Spleen (tissue), 11 donors: ENCODE measurements at regions not wholly inside any gene's neighbourhood (a gene's known extent, or its start where the extent isn't known, plus 50 kb on each side); places are given as distances from the start of the nearest gene placed in this dataset.

ENCODE experiments used
- DNase-seq: peaks from one replicate; pipeline ENCODE4 v3.0.0-alpha.2; 2020
- H3K27ac ChIP-seq, 8 donors: fragments of 200-600 bp; sonication (generic) in 7 of 8; 1 replicate in 4 of 8; 2 replicates in 4 of 8; pipeline versions ENCODE4 v1.5.0 to v1.8.0; 2016 to 2021; ENCODE audit warnings: inconsistent platforms in 4 of 8, mild to moderate bottlenecking in 4 of 8, moderate library complexity in 1 of 8
- H3K27me3 ChIP-seq, 7 donors: fragments of 200-600 bp; sonication (generic) in 6 of 7; replicated peaks in 1 of 7; 1 replicate in 4 of 7; 2 replicates in 3 of 7; pipeline versions ENCODE4 v1.5.0 to v1.8.0; 2016 to 2021; ENCODE audit warnings: inconsistent platforms in 3 of 7, mild to moderate bottlenecking in 1 of 7
- H3K36me3 ChIP-seq, 6 donors: fragments of 200-600 bp; sonication (generic) in 5 of 6; 1 replicate in 4 of 6; 2 replicates in 2 of 6; pipeline versions ENCODE4 v1.5.0 to v1.8.0; 2016 to 2021; ENCODE audit warnings: inconsistent platforms in 2 of 6
- H3K4me1 ChIP-seq, 6 donors: fragments of 200-600 bp; sonication (generic) in 5 of 6; 1 replicate in 3 of 6; 2 replicates in 3 of 6; pipeline versions ENCODE4 v1.5.0 to v1.8.0; 2016 to 2021; ENCODE audit warnings: inconsistent platforms in 3 of 6
- H3K4me3 ChIP-seq, 8 donors: fragments of 200-600 bp; sonication (generic) in 7 of 8; 1 replicate in 4 of 8; 2 replicates in 4 of 8; pipeline versions ENCODE4 v1.5.0 to v1.8.0; 2016 to 2021; ENCODE audit warnings: inconsistent platforms in 4 of 8, mild to moderate bottlenecking in 4 of 8, moderate library complexity in 2 of 8
- H3K9me3 ChIP-seq, 8 donors: fragments of 200-600 bp; sonication (generic) in 7 of 8; 1 replicate in 4 of 8; 2 replicates in 4 of 8; pipeline versions ENCODE4 v1.5.0 to v1.8.0; 2016 to 2021; ENCODE audit warnings: inconsistent platforms in 4 of 8
- CTCF ChIP-seq, 11 experiments: fragments of 200-600 bp in 7 of 11; fragments of 450-650 bp in 4 of 11; sonication (generic) in 4 of 11; IDR thresholded peaks in 8 of 11; conservative IDR thresholded peaks in 3 of 11; 1 replicate in 7 of 11; 2 replicates in 4 of 11; pipeline versions ENCODE4 v1.4.0 to v1.8.0; 2016 to 2021; ENCODE audit warnings: antibody characterized with exemption in 11 of 11, inconsistent platforms in 4 of 11, mild to moderate bottlenecking in 1 of 11
- POLR2A ChIP-seq, 3 donors: fragments of 450-650 bp; IDR thresholded peaks; one replicate each; pipeline ENCODE4 v1.5.1; 2017; ENCODE audit warnings: antibody characterized with exemption in 3 of 3, mild to moderate bottlenecking in 1 of 3
- POLR2AphosphoS5 ChIP-seq, 3 donors: sonication (generic); formaldehyde crosslinking; IDR thresholded peaks; one replicate each; pipeline ENCODE4 v1.5.1; 2017; ENCODE audit warnings: antibody characterized with exemption in 3 of 3
- WGBS, 5 donors: extraction: QIAGEN DNeasy Blood & Tissue Kit in 3 of 5; methylation state at CpG; one replicate each; pipeline versions ENCODE4 v1.1.5 to v1.1.7; 2013 to 2018; 5-methylcytosine and 5-hydroxymethylcytosine counted together
- intact Hi-C: fragments of 100-400 bp; cut with DNase I; formaldehyde crosslinking; loops from one replicate; pipeline ENCODE4 v1.15.0; 2023; ENCODE audit warnings: low total_unique reads
- donor health status: healthy with polysubstance abuse.
- donor health status: DM: no; HTN: no; CAD: no; lungs with moderate emphysema.
- donor health status: DM: no; HTN: no; CAD: no.
- donor health status: Bipolar disorder and iron deficiency.
- donor health status: healthy.
- donor health status: DM: no; HTN: no; CAD: no.
- donor health status: DM: yes; HTN: yes; CAD: no.

- Histone ChIP-seq H3K4me3 (no peak overlapping the region), H3K27me3 (peaks cover 0 to 6% (median 0%) of the 10 kb centered on the region in 7 donors), H3K9me3 (peaks cover 0 to 66% (median 35%) of the 10 kb centered on the region in 8 donors), H3K36me3 (no peaks in the 10 kb centered on the region), H3K27ac (no peak overlapping the region), H3K4me1 (no peaks in the 10 kb centered on the region)
- WGBS, 5 donors: 44 to 57% (median 51%) methylated on average over 2 of the region's 2 CpGs
- TF ChIP-seq POLR2A (IDR thresholded peaks at IDR 0.05) (no peak), CTCF (IDR thresholded peaks at IDR 0.05 in 8 of 11, conservative IDR thresholded peaks at IDR 0.05 in 3 of 11) (no peak), POLR2AphosphoS5 (IDR thresholded peaks at IDR 0.05) (no peak)
- no peak for DNase-seq
- intact Hi-C loops: no loop called here
Observed at GRCh38 chr3:53974324-53974723, 82.7 kb upstream of the SELENOK start.

DNA sequence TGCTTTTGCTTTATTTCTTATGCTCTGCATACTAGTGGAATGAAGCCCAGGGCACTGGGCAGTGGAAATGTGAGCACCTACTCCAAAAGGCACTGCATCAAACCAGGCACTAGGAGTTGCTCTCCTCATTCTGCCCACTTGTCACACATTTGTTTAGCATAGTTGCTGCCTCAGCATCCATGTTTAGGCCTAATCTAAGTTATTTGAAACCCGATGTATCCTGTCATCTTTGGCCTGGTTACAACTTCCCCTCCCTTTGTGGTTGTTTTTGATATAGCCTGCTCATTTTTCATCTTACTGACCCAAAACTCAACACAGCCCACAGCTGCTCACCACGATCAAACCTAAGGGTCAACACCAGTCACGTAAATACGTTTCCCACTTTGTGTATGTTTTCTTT lies 82.2 kb upstream of the SELENOK start:
- intact Hi-C loops: no loop called here
- peaks cover 0 to 6% (median 0%) of the 10 kb centered on the region in 7 donors for H3K27me3 ChIP-seq
- H3K4me3 ChIP-seq: no peak overlapping the region
- WGBS, 5 donors: 67 to 92% (median 79%) methylated on average over 4 of the region's 4 CpGs
- H3K36me3 ChIP-seq: no peaks in the 10 kb centered on the region
- DNase-seq: no peak
- H3K9me3 ChIP-seq: peaks cover 0 to 69% (median 35%) of the 10 kb centered on the region in 8 donors
- H3K4me1 ChIP-seq: no peaks in the 10 kb centered on the region
- TF ChIP-seq CTCF (IDR thresholded peaks at IDR 0.05 in 8 of 11, conservative IDR thresholded peaks at IDR 0.05 in 3 of 11) (no peak), POLR2A (IDR thresholded peaks at IDR 0.05) (no peak), POLR2AphosphoS5 (IDR thresholded peaks at IDR 0.05) (no peak)
- H3K27ac ChIP-seq: no peak overlapping the region

- intact Hi-C loops: no loop called here
- no peak for DNase-seq
- 45 to 55% (median 48%) methylated on average over 3 of the region's 3 CpGs for WGBS, 5 donors
Observed at GRCh38 chr3:53970661-53971060, 79.0 kb upstream of the SELENOK start.

GRCh38 chr3:53969086-53969485 lies 77.4 kb upstream of the SELENOK start:
- H3K27ac ChIP-seq: no peak overlapping the region
- no peaks in the 10 kb centered on the region for H3K4me1 ChIP-seq
- peaks cover 0 to 65% (median 37%) of the 10 kb centered on the region in 8 donors for H3K9me3 ChIP-seq
- no peak for DNase-seq
- TF ChIP-seq POLR2A (IDR thresholded peaks at IDR 0.05): no peak
- TF ChIP-seq POLR2AphosphoS5 (IDR thresholded peaks at IDR 0.05): no peak
- no peak for TF ChIP-seq CTCF (IDR thresholded peaks at IDR 0.05 in 8 of 11, conservative IDR thresholded peaks at IDR 0.05 in 3 of 11)
- H3K27me3 ChIP-seq: no peaks in the 10 kb centered on the region
- no peaks in the 10 kb centered on the region for H3K36me3 ChIP-seq
- H3K4me3 ChIP-seq: no peak overlapping the region
- intact Hi-C loops: no loop called here
- WGBS, 5 donors: 81 to 85% (median 85%) methylated on average over 5 to 7 of the region's 7 CpGs

More at GRCh38 chr3:53970661-53971060, 79.0 kb upstream of the SELENOK start:
- no peak for TF ChIP-seq CTCF (IDR thresholded peaks at IDR 0.05 in 8 of 11, conservative IDR thresholded peaks at IDR 0.05 in 3 of 11)
- no peak for TF ChIP-seq POLR2A (IDR thresholded peaks at IDR 0.05)
- no peak for TF ChIP-seq POLR2AphosphoS5 (IDR thresholded peaks at IDR 0.05)
- Histone ChIP-seq H3K9me3 (peaks cover 0 to 78% (median 43%) of the 10 kb centered on the region in 8 donors), H3K4me1 (no peaks in the 10 kb centered on the region), H3K27me3 (no peaks in the 10 kb centered on the region), H3K36me3 (no peaks in the 10 kb centered on the region), H3K4me3 (no peak overlapping the region), H3K27ac (no peak overlapping the region)
